SU-DHL-6 (cell line): ENCODE measurements at regions not wholly inside any gene's neighbourhood (a gene's known extent, or its start where the extent isn't known, plus 50 kb on each side); places are given as distances from the start of the nearest gene placed in this dataset.

Source experiments
- H2AFZ ChIP-seq: fragments of 200-600 bp; sonication (generic); 2 replicates; pipeline ENCODE4 v1.6.1; 2014; ENCODE audit warnings: low read depth, mild to moderate bottlenecking, moderate library complexity, mixed read lengths, antibody characterized with exemption, low read length; ENCODE audit not compliant: severe bottlenecking
- H3F3A ChIP-seq: fragments of 200-600 bp; shearing (Covaris generic); 2 replicates; pipeline ENCODE4 v1.6.0; 2016; ENCODE audit warnings: antibody characterized with exemption, mild to moderate bottlenecking; ENCODE audit not compliant: insufficient read depth
- H3K27ac ChIP-seq: fragments of 200-600 bp; sonication (generic); 2 replicates; pipeline ENCODE4 v1.5.1; 2016; ENCODE audit warnings: low read depth, mild to moderate bottlenecking, low read length, moderate library complexity, mixed read lengths
- H3K27me3 ChIP-seq: fragments of 200-600 bp; sonication (generic), shearing (Covaris generic); 2 replicates; pipeline ENCODE4 v1.6.0; 2014; ENCODE audit warnings: mild to moderate bottlenecking, low read length
- H3K36me3 ChIP-seq: fragments of 200-600 bp; sonication (generic); 2 replicates; pipeline ENCODE4 v1.6.1; 2014; ENCODE audit warnings: mild to moderate bottlenecking, low read length, mixed read lengths
- H3K4me2 ChIP-seq: fragments of 300-600, 200-600 bp; shearing (Covaris generic), sonication (generic); 2 replicates; pipeline ENCODE4 v1.6.0; 2014; ENCODE audit warnings: low read length, low read depth, mild to moderate bottlenecking; ENCODE audit not compliant: poor library complexity, severe bottlenecking
- H3K4me3 ChIP-seq: fragments of 200-600 bp; sonication (generic); 2 replicates; pipeline ENCODE4 v1.5.1; 2014; ENCODE audit warnings: antibody characterized with exemption, low read length, mild to moderate bottlenecking, mixed read lengths; ENCODE audit not compliant: insufficient read depth, poor library complexity, severe bottlenecking
- H3K79me2 ChIP-seq: fragments of 200-600 bp; sonication (generic); 2 replicates; pipeline ENCODE4 v1.6.1; 2014; ENCODE audit warnings: mild to moderate bottlenecking, low read length, moderate library complexity; ENCODE audit not compliant: insufficient read depth
- H3K9ac ChIP-seq: fragments of 200-600 bp; sonication (generic); 2 replicates; pipeline ENCODE4 v1.7.0; 2014; ENCODE audit warnings: mild to moderate bottlenecking, low read length
- H3K9me2 ChIP-seq: fragments of 200-600 bp; sonication (generic); replicated peaks from 2 replicates; pipeline ENCODE4 v1.6.1; 2014; ENCODE audit warnings: low read length; ENCODE audit not compliant: insufficient read depth
- H3K9me3 ChIP-seq: fragments of 200-600 bp; sonication (generic); 2 replicates; pipeline ENCODE4 v1.6.1; 2014; ENCODE audit warnings: low read length, mixed read lengths; ENCODE audit not compliant: insufficient read depth
- H4K20me1 ChIP-seq: fragments of 200-600 bp; sonication (generic); 2 replicates; pipeline ENCODE4 v1.6.1; 2014; ENCODE audit warnings: low read depth, mild to moderate bottlenecking, antibody characterized with exemption, low read length, moderate library complexity, mixed read lengths
- EZH2phosphoT487 ChIP-seq: fragments of 200-600 bp; sonication (generic), shearing (Covaris generic); conservative IDR thresholded peaks from 2 replicates; pipeline ENCODE4 v1.6.1; 2018; ENCODE audit warnings: mild to moderate bottlenecking, antibody characterized with exemption, low read length, moderate library complexity, mixed read lengths
- TF ChIP-seq, protein P1 (sequence below): fragments of 200-600 bp; sonication (generic); IDR thresholded peaks from one replicate; pipeline ENCODE4 v1.5.1; 2017; ENCODE audit warnings: antibody characterized with exemption, mild to moderate bottlenecking, low read length, moderate library complexity; ENCODE audit not compliant: insufficient read depth, poor library complexity, severe bottlenecking

- Histone ChIP-seq H3K4me2 (no peak overlapping the region), H4K20me1 (no peaks in the 10 kb centered on the region)
Measured at GRCh38 chr20:52017669-52018317, 173.8 kb downstream of the ZFP64 start.

DNA sequence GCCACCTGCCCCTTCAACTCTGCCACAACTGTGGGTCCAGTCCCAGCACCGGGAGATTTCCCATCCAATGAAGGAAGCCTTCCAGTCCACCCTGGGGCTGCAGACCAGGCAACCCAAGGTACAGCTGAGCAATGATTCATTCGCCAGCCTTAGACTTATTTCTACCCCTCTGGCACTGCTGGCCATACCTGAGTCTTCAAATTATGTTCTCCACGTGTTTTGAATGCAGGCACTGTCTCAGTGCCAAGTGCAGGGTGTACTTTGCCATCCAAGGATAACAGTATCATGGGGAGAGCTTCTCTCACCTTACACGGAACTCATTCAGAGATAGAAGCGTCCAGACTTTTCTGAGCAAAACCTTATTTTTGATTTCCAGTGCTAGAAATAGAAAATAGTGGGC is 175.6 kb downstream of the ZFP64 start:
- H3K36me3 ChIP-seq, result no peaks in the 10 kb centered on the region
- H3K27me3 ChIP-seq, result no peaks in the 10 kb centered on the region; the same call in 1 of the 2 replicates
- no peak overlapping the region for H3K4me3 ChIP-seq
- H3K79me2 ChIP-seq, result no peaks in the 10 kb centered on the region
- H3K27ac ChIP-seq, result no peak overlapping the region
- H3K9me3 ChIP-seq, result no peaks in the 10 kb centered on the region
- no peak overlapping the region for H3K9ac ChIP-seq
- no peaks in the 10 kb centered on the region for H3F3A ChIP-seq
- no peaks in the 10 kb centered on the region for H3K9me2 ChIP-seq
- no peak overlapping the region for H3K4me2 ChIP-seq
- H4K20me1 ChIP-seq, result no peaks in the 10 kb centered on the region
- no peak overlapping the region for H2AFZ ChIP-seq
- TF ChIP-seq, protein P1, sequence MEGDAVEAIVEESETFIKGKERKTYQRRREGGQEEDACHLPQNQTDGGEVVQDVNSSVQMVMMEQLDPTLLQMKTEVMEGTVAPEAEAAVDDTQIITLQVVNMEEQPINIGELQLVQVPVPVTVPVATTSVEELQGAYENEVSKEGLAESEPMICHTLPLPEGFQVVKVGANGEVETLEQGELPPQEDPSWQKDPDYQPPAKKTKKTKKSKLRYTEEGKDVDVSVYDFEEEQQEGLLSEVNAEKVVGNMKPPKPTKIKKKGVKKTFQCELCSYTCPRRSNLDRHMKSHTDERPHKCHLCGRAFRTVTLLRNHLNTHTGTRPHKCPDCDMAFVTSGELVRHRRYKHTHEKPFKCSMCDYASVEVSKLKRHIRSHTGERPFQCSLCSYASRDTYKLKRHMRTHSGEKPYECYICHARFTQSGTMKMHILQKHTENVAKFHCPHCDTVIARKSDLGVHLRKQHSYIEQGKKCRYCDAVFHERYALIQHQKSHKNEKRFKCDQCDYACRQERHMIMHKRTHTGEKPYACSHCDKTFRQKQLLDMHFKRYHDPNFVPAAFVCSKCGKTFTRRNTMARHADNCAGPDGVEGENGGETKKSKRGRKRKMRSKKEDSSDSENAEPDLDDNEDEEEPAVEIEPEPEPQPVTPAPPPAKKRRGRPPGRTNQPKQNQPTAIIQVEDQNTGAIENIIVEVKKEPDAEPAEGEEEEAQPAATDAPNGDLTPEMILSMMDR, result no peak
- no peak for TF ChIP-seq EZH2phosphoT487

More at GRCh38 chr20:52017669-52018317, 173.8 kb downstream of the ZFP64 start:
- Histone ChIP-seq H3K4me3 (no peak overlapping the region), H2AFZ (no peak overlapping the region), H3K9me2 (no peaks in the 10 kb centered on the region), H3K79me2 (no peaks in the 10 kb centered on the region), H3K9ac (no peak overlapping the region), H3K27ac (no peak overlapping the region), H3K36me3 (no peaks in the 10 kb centered on the region), H3K27me3 (no peaks in the 10 kb centered on the region; the same call in 1 of the 2 replicates), H3K9me3 (no peaks in the 10 kb centered on the region), H3F3A (no peaks in the 10 kb centered on the region)
- TF ChIP-seq, protein P1, result no peak
- no peak for TF ChIP-seq EZH2phosphoT487

DNA sequence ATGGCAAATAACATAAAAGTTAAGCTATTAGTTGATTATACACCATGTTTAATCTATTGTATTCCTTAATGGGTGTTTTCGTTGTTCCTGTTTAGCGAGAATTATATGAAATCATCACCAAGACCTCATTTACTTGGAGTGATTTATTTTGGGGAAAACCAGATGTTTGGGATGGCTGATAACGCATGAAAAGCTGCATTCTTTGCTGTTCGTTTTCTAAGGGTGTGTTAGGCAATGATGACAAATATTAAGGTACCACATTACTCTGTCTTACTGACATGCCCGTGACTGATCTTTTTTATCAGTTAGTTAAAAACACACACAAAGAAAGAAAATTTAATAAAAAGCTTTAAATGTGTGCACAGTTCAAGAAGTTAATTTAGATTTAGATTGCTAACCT is 176.4 kb downstream of the ZFP64 start:
- Histone ChIP-seq H3K27ac (no peak overlapping the region), H3K79me2 (no peaks in the 10 kb centered on the region), H3K9ac (no peak overlapping the region), H4K20me1 (no peaks in the 10 kb centered on the region), H3K4me2 (no peak overlapping the region), H3K36me3 (no peaks in the 10 kb centered on the region), H3K9me2 (no peaks in the 10 kb centered on the region), H3F3A (no peaks in the 10 kb centered on the region), H3K9me3 (no peaks in the 10 kb centered on the region), H2AFZ (no peak overlapping the region), H3K27me3 (no peaks in the 10 kb centered on the region; the same call in 1 of the 2 replicates), H3K4me3 (no peak overlapping the region)
- no peak for TF ChIP-seq EZH2phosphoT487
- TF ChIP-seq, protein P1, result no peak
